Esophagus squamous epithelium (tissue), 5 donors: ENCODE measurements at regions not wholly inside any gene's neighbourhood (a gene's known extent, or its start where the extent isn't known, plus 50 kb on each side); places are given as distances from the start of the nearest gene placed in this dataset.

Experiments
- DNase-seq: peaks from one replicate; lab custom pipeline; 2025; lab: John Stamatoyannopoulos, UW
- H3K27ac ChIP-seq, 4 donors: fragments of 200-600 bp; sonication (generic); one replicate each; pipeline ENCODE4 v1.5.1; 2016 to 2019; ENCODE audit warnings: mild to moderate bottlenecking in 1 of 4
- H3K27me3 ChIP-seq, 4 donors: fragments of 200-600 bp; sonication (generic); 1 replicate in 3 of 4; 2 replicates in 1 of 4; pipeline versions ENCODE4 v1.5.1 to v1.6.0; 2017 to 2021; ENCODE audit warnings: antibody characterized with exemption in 1 of 4
- H3K36me3 ChIP-seq, 3 donors: fragments of 200-600 bp; sonication (generic); one replicate each; pipeline ENCODE4 v1.5.1; 2016 to 2019
- H3K4me1 ChIP-seq, 3 donors: fragments of 200-600 bp; sonication (generic); one replicate each; pipeline ENCODE4 v1.5.1; 2017 to 2019
- H3K4me3 ChIP-seq, 4 donors: fragments of 200-600 bp; sonication (generic); 1 replicate in 3 of 4; 2 replicates in 1 of 4; pipeline ENCODE4 v1.5.1; 2016 to 2019; ENCODE audit warnings: mild to moderate bottlenecking in 2 of 4, moderate library complexity in 1 of 4
- H3K9me3 ChIP-seq, 3 donors: fragments of 200-600 bp; sonication (generic); one replicate each; pipeline ENCODE4 v1.5.1; 2016 to 2019
- CTCF ChIP-seq, 6 experiments: fragments of 450-650 bp in 4 of 6; fragments of 200-600 bp in 2 of 6; sonication (generic) in 2 of 6; IDR thresholded peaks; one replicate each; pipeline ENCODE4 v1.5.1; 2016 to 2019; ENCODE audit warnings: antibody characterized with exemption in 6 of 6, mild to moderate bottlenecking in 4 of 6, moderate library complexity in 4 of 6
- POLR2A ChIP-seq, 4 donors: fragments of 450-650 bp; IDR thresholded peaks; one replicate each; pipeline ENCODE4 v1.6.1; 2017; ENCODE audit warnings: antibody characterized with exemption in 4 of 4, mild to moderate bottlenecking in 4 of 4, moderate library complexity in 3 of 4
- whole genome bisulfite sequencing, 2 donors: methylation state at CpG; one replicate each; pipeline ENCODE4 v1.1.5; 2018; 5-methylcytosine and 5-hydroxymethylcytosine counted together
- intact Hi-C: fragments of 100-400 bp; cut with DNase I; formaldehyde crosslinking; loops from one replicate; pipeline ENCODE4 v1.15.0; 2022
- donor health status: DM: yes; HTN: yes; CAD: no.

GRCh38 chr16:86929057-86929871 lies 350.9 kb downstream of the FOXL1 start:
- 29 to 32% methylated on average over 5 to 29 of the region's 45 CpGs for WGBS, 2 donors
- Histone ChIP-seq H3K27me3 (peaks cover 0 to 89% (median 0%) of the 10 kb centered on the region in 4 donors), H3K36me3 (no peaks in the 10 kb centered on the region), H3K4me1 (peaks cover 0 to 36% (median 0%) of the 10 kb centered on the region in 3 donors), H3K27ac (no peak overlapping the region), H3K4me3 (no peak overlapping the region), H3K9me3 (no peaks in the 10 kb centered on the region)
- intact Hi-C loops, result no loop called here
- no peak for TF ChIP-seq POLR2A (IDR thresholded peaks at IDR 0.05)
- no peak for TF ChIP-seq CTCF (IDR thresholded peaks at IDR 0.05)
- DNase-seq, result no peak

- no peak for TF ChIP-seq POLR2A (IDR thresholded peaks at IDR 0.05)
- TF ChIP-seq CTCF (IDR thresholded peaks at IDR 0.05), result no peak
- no peak for DNase-seq
- no peaks in the 10 kb centered on the region for H3K36me3 ChIP-seq
- intact Hi-C loops, result no loop called here
- H3K4me1 ChIP-seq, result peaks cover 0 to 36% (median 0%) of the 10 kb centered on the region in 3 donors
- no peaks in the 10 kb centered on the region for H3K9me3 ChIP-seq
- H3K4me3 ChIP-seq, result no peak overlapping the region
- peaks cover 0 to 89% (median 0%) of the 10 kb centered on the region in 4 donors for H3K27me3 ChIP-seq
- WGBS, 2 donors, result 74 to 76% methylated on average over 5 to 7 of the region's 8 CpGs
- H3K27ac ChIP-seq, result no peak overlapping the region
Observed at GRCh38 chr16:86930001-86930400, 351.7 kb downstream of the FOXL1 start.

DNA sequence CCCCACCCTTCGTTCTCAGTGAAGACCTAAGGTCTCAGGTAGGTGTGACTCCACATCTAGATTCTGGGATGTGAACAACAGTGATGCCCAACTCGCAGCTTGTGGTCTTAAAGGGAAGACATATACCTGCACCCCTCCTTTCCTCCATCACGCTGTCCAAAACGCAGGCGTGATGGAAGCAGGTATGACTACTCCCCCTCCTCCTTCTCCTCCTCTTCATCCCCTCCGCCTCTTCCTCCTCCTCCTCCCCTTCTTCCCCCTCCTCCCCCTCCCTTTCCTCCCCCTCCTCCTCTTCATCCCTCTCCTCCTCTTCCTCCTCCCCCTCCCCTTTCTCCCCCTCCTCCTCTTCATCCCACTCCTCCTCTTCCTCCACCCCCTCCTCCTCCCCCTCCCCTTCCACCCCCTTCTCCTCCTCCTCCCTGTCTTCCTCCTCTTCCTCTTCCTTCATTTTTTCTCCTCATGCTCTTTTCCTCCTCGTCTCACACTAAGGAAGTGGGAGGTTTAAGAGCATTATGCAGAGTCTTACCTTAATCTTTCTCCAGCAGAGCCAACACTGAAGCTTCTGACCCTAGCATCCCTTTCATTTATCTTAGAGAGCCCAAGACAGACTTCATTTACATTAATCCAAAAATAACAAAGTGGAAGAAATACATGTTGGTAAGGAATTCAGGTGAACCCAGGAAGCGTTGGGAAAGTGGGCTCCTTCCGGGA lies 352.5 kb downstream of the FOXL1 start:
- Histone ChIP-seq H3K27ac (peak overlapping the region in 2 of 4 donors; percentile 25 to 54), H3K27me3 (peaks cover 0 to 89% (median 0%) of the 10 kb centered on the region in 4 donors), H3K36me3 (no peaks in the 10 kb centered on the region), H3K4me1 (peaks cover 0 to 36% (median 0%) of the 10 kb centered on the region in 3 donors), H3K4me3 (no peak overlapping the region), H3K9me3 (no peaks in the 10 kb centered on the region)
- intact Hi-C loops, result no loop called here
- 77% methylated on average over 7 to 8 of the region's 9 CpGs for WGBS, 2 donors
- no peak for TF ChIP-seq CTCF (IDR thresholded peaks at IDR 0.05)
- no peak for TF ChIP-seq POLR2A (IDR thresholded peaks at IDR 0.05)
- DNase-seq, result no peak

GRCh38 chr16:86931410-86931941 lies 353.1 kb downstream of the FOXL1 start:
- H3K27me3 ChIP-seq, result peaks cover 0 to 89% (median 0%) of the 10 kb centered on the region in 4 donors
- no peak for DNase-seq
- whole genome bisulfite sequencing, 2 donors, result 35 to 46% methylated on average over 14 to 18 of the region's 26 CpGs

More at GRCh38 chr16:86931410-86931941, 353.1 kb downstream of the FOXL1 start:
- Histone ChIP-seq H3K9me3 (no peaks in the 10 kb centered on the region), H3K4me3 (peak overlapping the region in 2 of 4 donors; percentile 4 to 19), H3K4me1 (peaks cover 0 to 36% (median 0%) of the 10 kb centered on the region in 3 donors), H3K27ac (peak overlapping the region in 2 of 4 donors; percentile 25 to 54), H3K36me3 (no peaks in the 10 kb centered on the region)
- TF ChIP-seq POLR2A (IDR thresholded peaks at IDR 0.05) (no peak), CTCF (IDR thresholded peaks at IDR 0.05) (no peak)
- intact Hi-C loops, result no loop called here
